Calu3 (cell line): ENCODE measurements at regions not wholly inside any gene's neighbourhood (a gene's known extent, or its start where the extent isn't known, plus 50 kb on each side); places are given as distances from the start of the nearest gene placed in this dataset.
"Not testable (repeated sequence)": the region's sequence is repeated elsewhere in the genome, so short reads cannot be mapped to it uniquely, and the experiment has no call there.

Experiments used
- BruUV-seq: library from RNA; stranded (reverse); fragments of 400-500 nt; replicated peaks from 2 replicates; lab custom pipeline; 2021; lab: Mats Ljungman, UMichigan
- CTCF ChIA-PET: fragments of 300-600 bp; sonication (Branson Sonifier 250); formaldehyde crosslinking; loops from one replicate; lab custom pipeline; 2022; ENCODE audit warnings: antibody characterized with exemption; lab: Charles Lee
- DNase-seq: peaks from one replicate; pipeline ENCODE4 v3.0.0; 2022
- H3K27ac Mint-ChIP-seq: one replicate; pipeline ENCODE4 v1.8.0; 2022; ENCODE audit warnings: mixed read lengths; ENCODE audit not compliant: unreplicated experiment
- H3K27me3 Mint-ChIP-seq: one replicate; pipeline ENCODE4 v1.8.0; 2022; ENCODE audit warnings: mixed read lengths; ENCODE audit not compliant: unreplicated experiment
- H3K36me3 Mint-ChIP-seq: one replicate; pipeline ENCODE4 v1.8.0; 2022; ENCODE audit warnings: mild to moderate bottlenecking, moderate library complexity, mixed read lengths; ENCODE audit not compliant: insufficient read depth, unreplicated experiment
- H3K4me1 Mint-ChIP-seq: one replicate; pipeline ENCODE4 v1.8.0; 2022; ENCODE audit warnings: mild to moderate bottlenecking, low read depth, mixed read lengths; ENCODE audit not compliant: unreplicated experiment
- H3K4me3 Mint-ChIP-seq: one replicate; pipeline ENCODE4 v1.8.0; 2022; ENCODE audit warnings: mild to moderate bottlenecking, low read depth, moderate library complexity, mixed read lengths; ENCODE audit not compliant: unreplicated experiment
- H3K9me3 Mint-ChIP-seq: one replicate; pipeline ENCODE4 v1.8.0; 2022; ENCODE audit warnings: low read depth, mixed read lengths; ENCODE audit not compliant: unreplicated experiment
- CTCF ChIP-seq: fragments of 200-600 bp; IDR thresholded peaks from one replicate; pipeline ENCODE4 v1.8.0; 2022; ENCODE audit warnings: antibody characterized with exemption; ENCODE audit not compliant: unreplicated experiment
- intact Hi-C: fragments of 100-400 bp; cut with micrococcal nuclease; formaldehyde crosslinking; loops from one replicate; pipeline ENCODE4 v1.10.0; 2022; ENCODE audit not compliant: unreplicated experiment

- intact Hi-C loops = no loop called here
- peaks cover 37% of the 10 kb centered on the region for H3K27me3 Mint-ChIP-seq
- no TSS peak for BruUV-seq
- CTCF ChIA-PET = no interaction called here
- H3K27ac Mint-ChIP-seq = no peak overlapping the region
- TF ChIP-seq CTCF = no peak
- no peaks in the 10 kb centered on the region for H3K36me3 Mint-ChIP-seq
- H3K4me3 Mint-ChIP-seq = no peak overlapping the region
- no peaks in the 10 kb centered on the region for H3K4me1 Mint-ChIP-seq
- no peak for DNase-seq
- no peaks in the 10 kb centered on the region for H3K9me3 Mint-ChIP-seq
Measured at GRCh38 chr4:77450006-77450405, 155.6 kb upstream of the CXCL13 start.

GRCh38 chr4:77451530-77451929 lies 154.1 kb upstream of the CXCL13 start:
- DNase-seq = no peak
- no peaks in the 10 kb centered on the region for H3K9me3 Mint-ChIP-seq
- CTCF ChIA-PET = no interaction called here
- H3K4me3 Mint-ChIP-seq = no peak overlapping the region
- no peaks in the 10 kb centered on the region for H3K36me3 Mint-ChIP-seq
- no peak for TF ChIP-seq CTCF
- no peak overlapping the region for H3K27ac Mint-ChIP-seq
- peaks cover 26% of the 10 kb centered on the region for H3K27me3 Mint-ChIP-seq
- no TSS peak for BruUV-seq
- H3K4me1 Mint-ChIP-seq = no peaks in the 10 kb centered on the region
- intact Hi-C loops = no loop called here

- intact Hi-C loops, DNase-seq, BruUV-seq, CTCF ChIA-PET, H3K27ac Mint-ChIP-seq, H3K9me3 Mint-ChIP-seq, H3K4me3 Mint-ChIP-seq, H3K36me3 Mint-ChIP-seq, H3K4me1 Mint-ChIP-seq: not testable (repeated sequence)
- H3K27me3 Mint-ChIP-seq = peaks cover 20% of the 10 kb centered on the region
Measured at GRCh38 chr4:77452117-77452516, 153.5 kb upstream of the CXCL13 start.

GRCh38 chr4:77453911-77454310 lies 151.7 kb upstream of the CXCL13 start:
- CTCF ChIA-PET = no interaction called here
- TF ChIP-seq CTCF = no peak
- H3K27me3 Mint-ChIP-seq = peaks cover 3% of the 10 kb centered on the region
- H3K9me3 Mint-ChIP-seq = no peaks in the 10 kb centered on the region
- intact Hi-C loops = no loop called here
- no peaks in the 10 kb centered on the region for H3K36me3 Mint-ChIP-seq
- DNase-seq = no peak
- no peak overlapping the region for H3K27ac Mint-ChIP-seq
- BruUV-seq = no TSS peak
- no peak overlapping the region for H3K4me3 Mint-ChIP-seq
- H3K4me1 Mint-ChIP-seq = no peaks in the 10 kb centered on the region

- CTCF ChIA-PET = no interaction called here
- no TSS peak for BruUV-seq
- H3K27ac Mint-ChIP-seq = no peak overlapping the region
- no peak overlapping the region for H3K4me3 Mint-ChIP-seq
- no peaks in the 10 kb centered on the region for H3K9me3 Mint-ChIP-seq
- no peaks in the 10 kb centered on the region for H3K4me1 Mint-ChIP-seq
- no peak for TF ChIP-seq CTCF
- no peaks in the 10 kb centered on the region for H3K27me3 Mint-ChIP-seq
- no peaks in the 10 kb centered on the region for H3K36me3 Mint-ChIP-seq
- intact Hi-C loops = no loop called here
- DNase-seq = no peak
Measured at GRCh38 chr4:77454858-77455257, 150.8 kb upstream of the CXCL13 start.

- not testable (repeated sequence) for H3K36me3 Mint-ChIP-seq, H3K4me3 Mint-ChIP-seq, H3K9me3 Mint-ChIP-seq, BruUV-seq, H3K4me1 Mint-ChIP-seq, H3K27ac Mint-ChIP-seq, DNase-seq
- CTCF ChIA-PET = interaction anchor here (1.2 kb wide), 1 partner anchor 155 kb away, joined by 3 read pairs; no protein-coding TSS in a partner anchor
- peaks cover 29% of the 10 kb centered on the region for H3K27me3 Mint-ChIP-seq
- intact Hi-C loops = loop anchor here (2.0 kb wide), 1 partner anchor 137 kb away; no protein-coding TSS in a partner anchor
Measured at GRCh38 chr4:77464100-77464499, 141.5 kb upstream of the CXCL13 start.
